GM20000 (cell line): ENCODE measurements at regions not wholly inside any gene's neighbourhood (a gene's known extent, or its start where the extent isn't known, plus 50 kb on each side); places are given as distances from the start of the nearest gene placed in this dataset.

Experiments used
- DNase-seq: peaks from one replicate; pipeline ENCODE4 v3.0.0; 2012; ENCODE audit warnings: low spot score
- CTCF ChIP-seq: IDR thresholded peaks from 2 replicates; pipeline ENCODE4 v1.5.1; 2012; ENCODE audit warnings: mild to moderate bottlenecking, control low read depth; ENCODE audit errors: extremely low read depth, missing control alignments

DNA sequence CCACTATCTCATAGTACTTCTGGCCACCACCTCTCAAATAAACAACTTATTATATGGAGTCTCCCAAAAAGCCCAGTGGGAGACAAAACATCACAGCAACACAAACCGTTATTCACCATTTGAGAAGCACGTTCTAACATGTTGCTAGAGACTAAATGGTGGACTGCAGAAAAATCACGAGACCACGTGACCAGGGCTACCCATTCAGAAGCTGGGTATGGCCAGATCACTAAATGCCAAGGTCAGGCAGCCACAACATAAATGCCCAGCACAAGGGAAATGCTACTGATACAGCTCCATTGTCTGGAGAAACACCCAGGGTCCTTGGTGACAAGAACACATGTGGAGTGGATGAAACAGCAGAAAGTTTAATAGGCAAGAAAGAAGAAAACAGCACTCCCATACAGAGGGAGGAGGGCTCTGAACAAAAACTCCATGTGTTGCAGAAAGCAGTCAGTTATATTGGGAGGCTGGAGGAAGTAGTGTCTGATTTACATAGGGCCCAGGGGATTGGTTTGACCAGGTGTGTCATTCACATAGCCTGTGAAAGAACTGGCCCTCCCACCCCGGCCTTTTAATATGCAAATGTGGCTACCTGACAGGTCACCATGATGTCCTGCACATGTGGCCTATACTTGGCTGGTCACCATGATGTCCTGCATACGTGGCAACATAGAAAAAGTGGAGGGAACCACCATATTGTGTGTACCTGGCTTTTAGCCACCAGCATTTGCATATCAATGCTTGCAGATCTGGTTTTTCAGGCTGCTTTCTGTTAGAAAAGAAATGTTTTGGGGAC is 97.2 kb downstream of the TRIM36 start:
- no peak for TF ChIP-seq CTCF
- DNase-seq: no peak

DNA sequence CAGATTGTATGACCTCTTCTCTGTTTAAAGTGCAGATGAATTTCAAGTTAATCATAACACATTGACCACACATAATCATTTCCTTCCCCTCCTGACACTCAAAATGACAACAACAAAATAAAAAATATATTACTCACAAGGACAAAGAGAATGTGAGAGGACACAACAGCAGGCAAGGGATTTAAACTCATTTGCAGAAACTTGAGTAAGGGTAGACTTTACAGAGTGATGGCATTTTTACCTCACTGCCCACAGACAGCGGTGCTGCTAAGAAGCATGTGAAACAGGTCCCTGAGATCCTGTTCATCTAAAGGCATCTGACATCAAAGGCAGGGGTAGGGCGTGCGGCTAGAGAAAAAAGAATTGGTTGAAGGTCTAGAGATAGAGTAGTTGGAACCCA is 99.0 kb downstream of the TRIM36 start:
- no peak for DNase-seq
- no peak for TF ChIP-seq CTCF

- no peak for DNase-seq
- TF ChIP-seq CTCF: no peak
Measured at GRCh38 chr5:115069087-115069968, 100.4 kb downstream of the TRIM36 start.

- peak; percentile 27 for DNase-seq
- TF ChIP-seq CTCF: no peak
Measured at GRCh38 chr5:115068239-115069086, 101.2 kb downstream of the TRIM36 start.

DNA sequence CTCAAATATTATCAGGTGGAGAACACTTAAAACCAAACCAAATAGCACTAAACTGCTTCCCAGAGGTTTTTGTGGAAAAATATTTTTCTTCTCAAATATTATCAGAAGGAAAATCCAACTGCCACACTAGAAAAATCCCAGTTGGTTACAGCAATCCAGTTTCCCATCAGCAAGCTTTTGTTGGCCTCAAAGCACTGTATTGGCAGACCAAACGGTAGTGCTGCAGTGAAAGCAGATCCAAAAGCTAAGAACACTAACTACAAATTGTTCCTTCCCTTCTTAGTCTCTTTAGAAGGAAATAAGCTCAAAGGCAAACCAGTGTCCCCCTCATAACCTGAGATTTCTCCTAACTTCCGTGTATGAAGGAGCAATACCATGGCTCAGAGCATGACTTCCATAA is 105.3 kb downstream of the TRIM36 start:
- no peak for DNase-seq
- TF ChIP-seq CTCF: no peak

DNA sequence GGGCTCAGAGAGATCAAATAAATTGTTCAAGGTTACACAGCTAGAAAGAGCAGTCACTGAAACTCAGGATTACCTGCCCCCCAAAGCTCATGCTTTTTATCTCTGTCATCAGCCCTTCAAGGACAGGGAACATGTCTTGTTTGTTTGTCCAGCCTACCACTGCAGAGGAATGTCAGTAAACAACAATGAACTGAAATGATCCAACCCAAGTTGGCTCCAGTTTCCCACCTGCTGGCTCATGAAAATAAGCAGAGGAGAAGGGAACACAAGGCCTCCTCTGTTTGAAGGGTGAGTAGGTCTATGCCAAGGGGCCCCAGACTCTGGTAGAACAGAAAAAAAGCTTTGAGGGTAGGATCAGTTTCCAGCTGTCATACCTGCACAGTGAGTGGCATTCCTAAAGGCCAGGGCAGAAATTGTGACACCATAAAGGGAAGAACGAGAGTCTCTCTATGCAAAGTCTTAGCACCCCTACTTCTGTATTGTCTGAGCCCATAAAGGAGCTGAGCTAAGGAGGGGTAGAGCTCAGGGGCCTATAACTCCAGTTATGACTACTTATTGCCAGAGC is 115.2 kb downstream of the TRIM36 start:
- no peak for DNase-seq
- no peak for TF ChIP-seq CTCF
